Bone marrow (tissue), 2 donors: ENCODE measurements at regions not wholly inside any gene's neighbourhood (a gene's known extent, or its start where the extent isn't known, plus 50 kb on each side); places are given as distances from the start of the nearest gene placed in this dataset.

Experiments
- DNase-seq, 2 donors: peaks; one replicate each; lab custom pipeline; 2025; lab: John Stamatoyannopoulos, UW

DNA sequence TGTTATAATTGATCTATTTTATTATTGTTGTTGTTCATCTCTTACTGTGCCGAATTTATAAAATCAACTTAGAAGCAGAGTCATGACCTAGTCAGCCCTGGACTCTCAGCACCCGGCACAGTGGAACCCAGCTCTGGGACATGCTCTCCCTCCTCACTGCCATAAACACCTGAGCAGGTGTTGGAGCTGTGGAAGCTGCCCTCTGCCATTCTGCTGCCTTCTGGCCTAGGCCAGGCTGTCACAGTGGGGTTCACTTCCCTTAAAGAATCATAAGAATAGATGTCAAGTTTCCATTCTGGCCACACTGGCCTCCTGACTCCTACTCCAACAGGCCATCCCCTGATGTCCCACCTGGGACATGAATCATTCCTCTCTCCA, 192.2 kb downstream of the ZFP36L2 start:
- DNase-seq = no peak

DNA sequence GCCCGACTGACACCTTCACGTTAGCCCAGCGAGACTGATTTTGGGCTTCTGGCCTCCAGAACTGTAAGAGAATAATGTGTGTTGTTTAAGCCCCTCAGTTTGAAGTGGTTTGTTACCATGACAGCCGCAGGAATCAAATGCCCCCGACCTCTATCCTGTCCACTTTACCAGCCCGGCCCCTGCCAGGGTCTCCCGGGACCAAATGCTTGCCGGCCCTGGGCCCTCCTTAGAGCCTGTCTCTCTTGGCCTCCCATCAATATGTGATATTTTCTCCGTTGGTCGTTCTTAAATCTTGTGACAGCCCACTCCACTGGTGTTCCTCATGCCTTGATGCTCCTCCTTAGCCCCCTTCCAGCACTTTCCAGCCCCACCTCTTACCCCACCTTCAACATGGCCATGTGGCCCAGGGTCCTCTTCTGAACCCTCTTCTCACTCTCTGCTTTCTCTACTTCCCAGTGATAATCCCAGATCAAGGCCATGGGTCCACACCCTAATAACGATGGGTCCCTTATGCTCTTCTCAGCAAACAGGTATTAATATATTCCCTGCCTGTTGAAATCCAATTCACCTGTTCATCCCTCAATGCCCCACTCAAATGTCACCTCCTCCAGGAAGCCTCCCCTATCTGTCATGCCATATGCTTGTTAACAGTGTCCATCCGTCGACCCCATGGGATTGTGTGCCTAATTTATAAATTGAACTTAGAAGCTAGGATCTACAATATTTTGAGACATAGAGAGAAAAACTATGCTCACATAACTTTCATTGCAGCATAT, 192.8 kb downstream of the ZFP36L2 start:
- DNase-seq = no peak

DNA sequence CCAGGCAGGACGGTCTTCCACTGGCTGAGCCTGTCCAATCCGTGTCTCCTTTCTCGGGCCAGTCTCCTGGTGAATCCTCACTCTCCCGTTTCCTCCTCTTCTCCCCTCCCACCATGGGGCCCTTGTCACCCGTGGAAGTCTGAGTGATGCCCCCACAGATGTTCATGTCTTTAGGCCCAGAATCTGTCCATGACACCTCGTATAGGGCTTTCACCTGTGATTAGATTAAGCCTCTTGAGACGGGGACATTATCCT, 193.5 kb downstream of the ZFP36L2 start:
- no peak for DNase-seq

DNA sequence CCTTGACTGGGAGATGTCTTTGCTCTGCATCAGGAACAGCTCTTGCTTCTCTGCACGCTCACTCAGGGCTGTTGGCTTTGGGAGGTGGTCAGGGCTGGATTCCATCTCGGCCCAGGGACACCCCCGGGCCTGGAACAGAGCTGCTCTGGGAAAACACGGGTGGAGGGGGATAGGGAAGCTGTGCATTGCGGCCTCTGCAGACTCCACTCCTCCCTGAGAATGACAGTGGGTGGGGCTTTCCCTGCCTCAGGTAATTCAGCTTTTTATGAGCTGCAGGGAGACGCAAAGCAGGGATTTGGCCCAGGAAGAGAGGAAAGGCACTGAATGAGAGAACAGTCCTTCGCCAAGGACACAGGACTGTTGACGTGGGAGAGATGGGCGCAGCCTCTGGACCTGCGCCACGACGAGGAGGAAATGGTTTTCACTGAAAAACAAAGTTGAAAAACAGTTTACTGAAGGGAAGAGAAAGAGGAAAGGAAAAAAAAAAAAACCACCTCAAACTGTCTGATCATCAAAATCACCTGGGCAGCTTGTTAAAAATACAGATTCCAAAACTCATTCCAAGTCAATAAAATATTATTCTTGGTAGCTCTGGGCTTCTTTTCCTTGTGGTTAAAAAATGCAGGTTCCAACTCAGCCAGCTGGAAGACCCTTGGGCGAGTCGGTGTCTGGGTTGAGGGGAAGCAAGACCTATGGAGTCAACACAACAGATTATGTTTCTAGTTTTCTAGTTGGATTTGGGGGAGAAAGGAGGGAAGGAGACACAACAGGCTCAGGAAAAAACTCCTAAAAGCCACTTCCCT, 194.0 kb downstream of the ZFP36L2 start:
- DNase-seq = no peak

DNA sequence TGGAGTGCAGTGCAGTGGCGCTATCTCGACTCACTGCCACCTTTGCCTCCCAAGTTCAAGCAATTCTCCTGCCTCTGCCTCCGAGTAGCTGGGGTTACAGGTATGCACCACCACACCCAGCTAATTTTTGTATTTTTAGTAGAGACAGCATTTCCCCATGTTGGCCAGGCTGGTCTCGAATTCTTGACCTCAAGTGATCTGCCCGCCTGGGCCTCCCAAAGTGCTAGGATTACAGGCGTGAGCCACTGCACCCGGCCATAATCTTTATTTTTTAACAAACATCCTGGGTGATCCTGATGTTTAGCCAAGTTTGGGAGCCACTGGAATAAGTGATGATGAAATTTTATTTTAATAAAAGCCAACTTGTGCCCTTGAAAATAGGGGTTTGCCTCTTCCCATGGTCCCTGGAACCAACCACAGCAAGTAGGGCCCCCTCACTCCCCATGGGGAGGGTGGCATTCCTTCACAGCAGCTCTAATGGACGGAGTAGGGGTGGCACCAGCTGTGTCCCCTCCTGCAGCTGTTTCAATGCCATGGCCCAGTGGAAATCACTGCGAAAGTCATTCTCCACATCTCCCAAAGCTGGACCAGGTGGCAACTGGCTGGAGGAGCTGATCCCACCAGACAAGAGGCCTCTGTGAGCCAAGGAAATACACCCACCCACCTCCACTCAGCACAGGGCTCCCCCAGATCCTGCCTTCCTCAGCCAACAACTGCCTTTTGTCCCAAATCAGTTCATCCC, 194.8 kb downstream of the ZFP36L2 start:
- no peak for DNase-seq

DNA sequence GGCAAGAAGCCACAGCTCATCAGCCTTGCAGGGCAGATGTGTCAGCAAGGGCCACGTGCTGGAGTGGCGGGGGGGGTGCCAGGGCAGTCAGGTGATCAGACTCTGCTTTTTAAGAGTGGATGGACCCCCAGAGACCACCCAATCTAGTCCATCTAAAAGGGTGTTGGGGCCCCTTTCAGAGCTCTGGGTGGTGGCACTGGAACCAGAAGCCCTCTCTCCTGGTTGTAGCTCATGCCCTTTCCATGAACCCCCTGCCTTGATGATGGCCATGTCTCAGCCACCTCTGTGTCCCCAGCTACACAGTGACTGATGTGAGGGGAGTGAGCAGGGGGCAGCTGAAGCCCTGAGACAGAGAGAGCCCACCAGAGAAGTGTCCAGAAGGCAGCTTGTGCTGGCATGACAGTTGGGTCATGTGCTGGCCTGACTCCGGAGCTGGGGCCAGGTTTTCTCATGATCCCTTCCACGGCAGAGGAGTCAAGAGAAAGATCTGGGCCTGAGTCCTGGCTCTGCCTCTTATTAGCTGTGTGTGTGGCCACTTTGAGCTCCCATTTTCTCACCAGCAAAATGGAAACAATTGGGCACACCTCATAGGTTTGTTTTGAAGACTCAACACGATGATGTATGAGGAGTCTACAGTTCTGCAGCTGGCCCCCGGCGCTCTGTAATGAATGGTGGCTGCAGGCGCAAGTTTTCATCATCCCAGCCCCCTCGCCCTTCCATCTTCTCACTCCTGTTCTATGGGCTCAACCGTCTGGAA, 195.7 kb downstream of the ZFP36L2 start:
- no peak for DNase-seq

DNA sequence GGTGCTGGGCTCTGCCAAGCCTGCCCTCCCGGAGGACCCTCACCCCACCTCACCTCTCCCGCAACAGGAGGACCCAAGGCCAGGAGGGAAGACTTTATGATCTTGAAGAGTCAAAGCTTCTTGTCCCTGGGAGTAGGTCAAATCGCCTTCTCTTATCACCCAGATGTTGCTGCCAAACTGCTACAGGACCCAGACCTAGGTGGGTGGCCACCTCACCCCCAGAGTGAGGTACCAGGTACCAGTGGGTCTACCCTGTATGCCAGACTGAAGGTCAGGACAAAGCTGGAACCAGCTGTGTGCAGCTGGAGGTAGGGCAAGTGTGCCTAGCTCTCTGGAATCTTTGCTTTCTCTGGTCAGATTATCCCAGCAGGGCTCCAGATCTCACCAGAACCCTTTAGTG, 197.2 kb downstream of the ZFP36L2 start:
- DNase-seq = no peak

DNA sequence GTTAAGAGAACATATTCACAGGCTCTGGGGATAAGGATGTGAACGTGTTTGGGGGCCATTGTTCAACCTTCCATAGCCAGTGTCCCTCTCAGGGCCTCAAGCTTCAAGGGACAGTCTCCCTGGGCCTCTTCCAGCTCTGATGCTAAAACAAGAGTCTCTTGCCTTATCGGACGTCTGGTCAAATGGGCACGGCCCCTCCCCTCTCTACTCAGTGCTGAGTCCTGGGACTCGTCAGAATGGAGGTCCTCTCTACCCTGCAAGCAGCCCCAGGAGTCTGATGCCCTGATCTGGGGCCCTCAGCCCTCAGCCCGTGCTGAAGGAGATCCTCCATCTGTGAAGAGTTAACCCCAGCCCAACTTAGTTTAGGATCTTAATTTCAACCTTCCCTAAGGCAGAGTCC, 198.2 kb downstream of the ZFP36L2 start:
- DNase-seq = no peak

DNA sequence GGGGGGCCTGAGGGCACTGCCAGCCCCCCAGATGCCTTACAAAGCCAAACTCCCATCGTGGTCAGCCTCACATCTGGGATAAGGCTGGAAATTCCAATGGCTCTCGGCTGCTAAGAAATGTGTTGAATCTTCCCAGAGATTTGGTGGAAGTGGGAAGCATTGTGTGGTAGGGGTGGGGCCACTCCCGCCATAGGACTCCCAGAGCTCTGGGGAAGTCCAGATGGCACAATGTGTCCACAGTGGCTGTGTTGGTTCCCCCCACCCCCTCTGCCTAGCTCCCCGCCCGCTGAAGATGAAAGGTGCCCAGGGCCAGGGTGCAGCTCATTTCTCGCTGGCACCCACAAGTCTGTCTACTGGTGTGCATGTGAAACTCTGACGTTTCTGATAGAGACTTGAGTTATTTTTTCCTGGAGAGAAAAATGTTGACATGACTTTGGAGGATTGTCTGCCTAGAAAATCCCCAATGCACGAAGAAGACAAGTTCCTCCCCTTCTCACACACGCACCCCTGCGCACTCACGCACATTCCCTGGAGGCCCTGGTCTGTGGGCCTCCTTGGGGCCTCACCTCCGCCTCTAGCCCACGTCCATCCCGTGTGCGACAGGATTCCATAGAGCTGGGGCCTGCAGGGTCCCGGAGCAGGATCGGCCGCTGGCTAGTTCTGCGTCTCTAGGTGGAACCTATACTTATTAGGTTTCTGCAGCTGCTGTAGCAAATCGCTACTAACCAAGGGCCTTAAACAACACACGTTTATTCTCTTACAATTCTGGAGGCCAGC, 199.1 kb downstream of the ZFP36L2 start:
- DNase-seq = no peak

DNA sequence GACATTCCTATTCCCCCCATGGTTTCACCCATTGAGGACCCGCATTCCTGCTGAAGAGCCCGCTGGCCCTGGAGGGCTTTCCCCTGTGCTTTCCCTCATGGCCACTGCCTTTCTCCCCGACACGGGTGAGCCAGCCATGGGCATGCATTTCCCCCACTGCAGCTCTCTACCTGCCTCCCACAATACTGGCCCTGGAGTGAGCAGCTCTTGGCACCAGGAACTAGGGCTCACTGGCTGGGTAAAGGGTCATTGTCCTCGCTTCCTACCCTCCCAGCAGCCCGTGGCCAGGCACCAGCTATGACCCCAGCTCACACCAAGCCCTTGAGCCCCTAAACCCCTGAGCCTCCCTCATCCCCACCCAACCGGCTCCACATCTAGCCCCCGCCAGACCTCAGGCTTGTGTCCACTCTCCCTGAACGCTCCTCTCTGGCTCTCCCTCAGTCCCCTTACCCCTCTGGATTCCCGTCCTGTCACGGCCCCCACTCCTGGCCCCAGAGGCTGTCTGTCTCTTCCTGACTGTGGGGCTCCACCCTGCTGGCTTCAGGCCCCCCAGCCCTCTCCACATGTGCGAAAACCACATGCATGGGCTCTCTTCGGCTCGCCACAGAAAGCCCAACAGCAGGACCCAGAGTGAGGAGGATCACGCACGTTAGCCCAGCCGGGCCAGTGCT, 199.8 kb downstream of the ZFP36L2 start:
- no peak for DNase-seq

DNA sequence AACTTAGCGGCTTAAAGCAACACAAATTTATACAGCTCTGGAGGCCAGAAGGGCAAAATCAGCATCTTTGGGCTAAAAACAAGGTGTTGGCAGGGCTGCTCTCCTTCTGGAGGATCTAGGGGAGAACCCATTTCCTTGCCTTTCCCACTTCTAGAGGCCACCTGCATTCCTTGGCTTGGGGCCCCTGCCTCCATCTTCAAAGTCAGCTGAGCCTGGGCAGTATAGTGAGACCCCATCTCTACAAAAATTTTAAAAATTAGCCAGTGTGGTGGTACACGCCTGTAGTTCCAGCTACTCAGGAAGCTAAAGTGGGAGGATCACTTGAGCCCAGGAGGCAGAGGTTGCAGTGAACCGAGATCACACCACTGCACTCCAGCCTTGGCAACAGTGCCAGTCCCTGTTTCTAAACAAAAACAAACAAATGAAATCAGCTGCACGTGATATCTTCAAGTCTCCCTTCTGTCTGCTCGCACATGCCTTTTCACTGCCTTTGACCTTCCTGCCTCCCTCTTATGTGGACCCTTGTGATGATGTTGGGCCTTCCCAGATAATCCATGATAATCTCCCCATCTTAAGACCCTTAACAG, 200.6 kb downstream of the ZFP36L2 start:
- no peak for DNase-seq

DNA sequence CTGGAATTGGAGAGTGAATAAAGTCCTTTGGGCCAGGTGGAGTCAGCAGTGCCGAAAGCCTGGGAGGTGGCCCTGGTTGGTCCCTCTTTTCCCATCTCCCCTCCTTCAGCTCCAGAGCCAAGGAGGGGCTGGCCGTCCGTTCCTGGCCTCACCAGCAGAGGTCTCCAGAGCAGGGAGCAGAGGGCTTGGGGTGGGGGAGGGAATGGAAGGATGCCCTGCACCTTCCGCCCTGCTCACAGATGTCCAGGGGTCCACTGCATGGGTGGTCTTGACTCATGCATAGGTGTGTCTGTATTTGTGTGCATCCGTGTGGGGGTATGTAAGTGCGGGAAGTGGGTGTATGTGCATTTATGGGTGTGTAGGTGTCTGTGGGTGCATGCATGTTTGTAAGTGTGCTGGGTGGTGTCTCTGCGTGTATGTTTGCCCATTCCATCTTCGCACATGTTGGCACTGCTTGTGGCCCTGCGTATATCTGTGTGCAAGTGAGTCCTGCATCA, 201.8 kb downstream of the ZFP36L2 start:
- DNase-seq = peak in 1 of 2 donors; percentile 49

DNA sequence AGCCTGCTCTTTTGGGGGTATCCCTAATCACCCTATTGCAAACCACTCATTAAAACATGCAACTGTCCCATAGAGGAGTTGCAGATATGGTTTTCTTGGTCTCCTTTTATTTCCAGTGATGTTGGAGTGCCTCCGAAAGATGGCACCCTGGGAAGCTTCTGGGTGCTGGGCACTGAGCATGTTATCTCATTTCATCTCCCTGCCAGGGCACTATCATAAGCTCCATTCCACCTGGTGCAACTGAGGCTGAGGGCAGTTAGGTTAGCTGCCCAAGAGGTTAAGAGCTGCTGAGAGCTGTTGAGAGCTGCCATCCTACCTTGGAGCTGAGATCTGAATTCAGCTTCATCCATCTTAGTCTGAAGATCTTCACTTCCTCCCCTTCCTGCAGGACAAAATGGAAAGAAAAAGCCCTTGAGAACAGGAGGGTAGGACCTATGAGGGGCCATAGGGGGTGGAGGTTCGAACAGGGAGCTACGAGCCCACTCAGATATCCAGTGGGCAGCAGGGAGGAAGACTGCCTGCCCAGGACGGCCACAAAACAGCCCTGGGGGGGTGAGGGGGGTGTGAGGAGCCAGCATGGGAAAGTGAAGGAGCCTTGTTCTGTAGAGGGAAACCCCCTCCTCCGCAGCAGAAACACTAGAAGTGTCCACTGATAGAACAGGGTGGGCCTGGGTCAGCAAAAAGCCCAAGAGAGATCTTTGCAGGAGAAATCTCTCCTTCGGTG, 202.5 kb downstream of the ZFP36L2 start:
- DNase-seq = no peak

DNA sequence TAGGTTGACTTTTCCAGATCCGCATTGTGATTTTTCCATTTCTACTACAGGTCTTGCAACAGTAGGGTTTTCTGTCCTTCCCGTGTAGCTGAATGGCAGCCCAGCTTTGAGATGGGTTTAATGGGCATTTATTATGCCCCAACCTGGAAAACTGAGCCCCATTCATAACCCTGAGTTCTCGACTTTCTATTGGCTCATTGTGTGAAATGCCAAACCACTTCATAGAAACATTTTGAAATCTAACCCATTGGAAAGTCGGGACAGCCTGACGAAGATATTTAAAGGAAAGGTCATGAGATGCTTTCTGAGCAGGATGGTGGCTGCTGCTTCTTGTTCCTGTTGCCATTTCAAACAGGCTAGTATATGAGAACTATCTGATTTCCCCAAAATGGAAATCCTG, 203.5 kb downstream of the ZFP36L2 start:
- DNase-seq = no peak

DNA sequence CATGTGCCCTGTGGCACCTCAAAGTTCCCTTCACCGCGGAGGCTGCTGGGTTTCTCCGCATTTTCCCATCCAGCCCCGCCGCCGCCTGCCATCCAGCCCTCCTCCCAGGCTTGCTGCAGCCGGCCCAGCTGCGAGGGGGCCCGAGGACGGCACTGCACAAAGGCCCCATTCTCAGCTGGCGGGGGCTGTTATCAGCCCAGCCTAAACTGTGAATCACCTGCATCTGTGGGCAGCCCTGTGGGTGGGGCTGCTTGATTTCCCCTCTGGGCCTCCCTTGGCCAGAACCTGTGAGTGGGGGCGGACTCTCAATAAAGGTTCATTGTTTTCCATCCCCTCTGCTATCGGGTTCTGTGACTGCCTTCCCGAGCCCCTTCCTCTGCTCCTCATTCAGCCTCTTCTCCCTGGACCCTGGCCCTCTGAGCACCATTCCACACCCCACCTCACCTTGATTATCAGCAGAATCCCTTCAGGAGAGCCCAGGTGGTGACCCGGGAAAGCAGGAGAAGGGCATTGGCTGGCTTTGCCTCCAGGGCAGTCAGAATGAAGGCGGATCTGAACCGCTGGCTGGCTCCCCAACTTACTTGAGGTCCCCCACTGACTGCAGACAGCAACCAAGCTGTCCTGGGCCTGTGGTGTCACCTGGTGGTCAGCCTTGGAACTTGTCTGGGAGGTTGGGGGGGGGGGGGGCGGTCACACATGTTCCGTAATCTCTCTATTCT, 204.5 kb downstream of the ZFP36L2 start:
- DNase-seq = no peak

DNA sequence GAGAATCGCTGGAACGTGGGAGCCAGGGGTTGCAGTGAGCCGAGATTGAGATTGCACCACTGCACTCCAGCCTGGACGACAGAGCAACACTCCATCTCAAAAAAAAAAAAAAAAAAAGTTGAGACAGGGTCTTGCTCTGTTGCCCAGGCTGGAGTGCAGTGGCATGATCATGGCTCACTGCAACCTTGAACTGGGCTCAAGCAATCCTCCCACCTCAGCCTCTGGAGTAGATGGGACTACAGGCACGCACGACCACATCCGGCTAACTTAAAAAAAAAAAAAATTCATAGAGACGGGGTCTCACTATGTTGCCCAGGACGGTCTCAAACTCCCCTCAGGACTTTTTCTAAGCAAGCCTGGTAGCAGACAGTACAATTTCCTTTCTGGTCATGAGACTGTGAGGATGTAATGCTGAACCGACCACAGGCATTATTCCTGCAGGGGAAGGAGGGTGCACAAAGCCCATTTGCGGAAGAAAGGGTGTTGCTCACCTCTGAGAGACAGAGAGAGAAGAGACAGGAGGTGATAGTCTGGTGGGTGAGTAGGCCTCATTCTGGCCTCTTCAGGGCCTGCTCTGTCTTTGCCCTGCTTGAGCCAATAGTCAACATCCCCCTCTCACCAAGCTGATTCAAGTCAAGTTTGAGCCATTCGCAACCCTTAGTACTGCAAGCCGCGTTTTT, 205.3 kb downstream of the ZFP36L2 start:
- DNase-seq = no peak

DNA sequence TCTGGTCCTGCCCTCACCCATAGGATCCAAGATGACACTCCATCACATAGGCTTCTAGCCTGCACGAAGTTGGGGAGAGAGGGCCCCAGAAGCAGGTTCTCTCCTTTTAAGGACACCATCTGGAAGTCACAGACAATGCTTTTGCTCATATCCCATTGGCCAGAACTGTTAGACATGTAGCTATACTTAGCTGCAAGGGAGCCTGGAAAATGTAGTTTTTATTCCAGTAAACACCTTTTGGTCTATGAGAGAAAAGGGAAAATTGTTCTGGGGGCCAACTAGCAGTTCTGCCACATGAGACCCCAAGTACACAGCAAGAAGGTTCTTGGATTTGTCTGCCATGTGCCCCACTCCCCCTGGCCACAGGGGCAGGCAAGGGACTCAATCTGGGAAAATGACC, 206.1 kb downstream of the ZFP36L2 start:
- no peak for DNase-seq

DNA sequence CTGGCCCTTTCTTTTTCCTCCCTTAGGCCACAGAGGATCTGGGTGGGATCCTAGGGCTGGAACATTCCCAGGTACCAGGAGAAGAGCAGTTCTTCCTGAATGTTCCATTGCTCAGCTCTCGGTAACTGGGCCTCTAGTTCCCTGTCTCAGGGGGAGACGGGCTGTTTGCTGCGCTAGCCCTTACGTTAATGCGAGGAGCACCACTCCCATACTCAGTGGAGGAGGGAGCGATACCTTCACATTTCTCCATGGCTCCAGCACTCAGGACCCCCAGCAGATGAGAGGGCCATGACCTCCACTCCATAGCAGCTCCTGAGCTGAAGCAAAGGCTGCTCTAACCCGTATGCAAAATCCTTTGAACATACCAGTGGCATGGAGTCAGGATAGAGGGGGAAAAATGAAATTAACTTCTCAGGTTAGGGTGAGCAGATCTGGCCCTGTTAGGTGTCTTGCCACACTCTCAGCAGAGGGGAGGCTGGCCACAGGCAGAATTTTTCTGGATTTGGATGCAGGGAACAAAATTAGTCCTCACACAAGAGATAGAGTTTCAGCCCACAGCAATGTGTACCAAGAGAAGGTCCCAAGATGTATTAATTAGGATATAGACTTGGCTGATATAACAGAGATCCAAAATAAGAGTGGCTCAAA, 206.7 kb downstream of the ZFP36L2 start:
- DNase-seq = no peak
